VCaP (cell line): ENCODE measurements at regions not wholly inside any gene's neighbourhood (a gene's known extent, or its start where the extent isn't known, plus 50 kb on each side); places are given as distances from the start of the nearest gene placed in this dataset.

Experiments used
- H3K27ac ChIP-seq: fragments of 450-650 bp; 2 replicates; pipeline ENCODE4 v1.5.1; 2017
- TF ChIP-seq, protein P1 (sequence below): fragments of 450-650 bp; conservative IDR thresholded peaks from 2 replicates; pipeline ENCODE4 v1.5.1; 2017; ENCODE audit warnings: mild to moderate bottlenecking, moderate library complexity

DNA sequence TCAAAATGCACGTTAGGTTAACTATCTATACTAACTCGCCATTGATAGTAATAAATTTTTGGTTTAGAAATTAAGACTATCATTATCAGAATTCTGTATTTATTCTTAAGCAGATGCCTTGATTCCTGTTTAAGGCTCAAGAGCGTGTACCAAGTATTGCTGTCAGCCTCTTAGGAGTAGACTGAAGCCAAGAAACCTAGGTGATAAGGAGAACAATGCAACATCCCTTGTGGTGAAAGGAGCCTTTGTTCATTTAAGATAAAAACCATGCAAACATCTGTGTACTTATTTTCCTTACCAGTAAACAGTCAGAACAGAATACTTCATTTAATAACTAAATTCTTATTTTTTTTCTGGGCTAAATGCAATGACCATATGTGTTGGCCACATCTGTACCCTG lies 109.4 kb upstream of the NOVA1 start:
- H3K27ac ChIP-seq: no peak overlapping the region
- TF ChIP-seq, protein P1, sequence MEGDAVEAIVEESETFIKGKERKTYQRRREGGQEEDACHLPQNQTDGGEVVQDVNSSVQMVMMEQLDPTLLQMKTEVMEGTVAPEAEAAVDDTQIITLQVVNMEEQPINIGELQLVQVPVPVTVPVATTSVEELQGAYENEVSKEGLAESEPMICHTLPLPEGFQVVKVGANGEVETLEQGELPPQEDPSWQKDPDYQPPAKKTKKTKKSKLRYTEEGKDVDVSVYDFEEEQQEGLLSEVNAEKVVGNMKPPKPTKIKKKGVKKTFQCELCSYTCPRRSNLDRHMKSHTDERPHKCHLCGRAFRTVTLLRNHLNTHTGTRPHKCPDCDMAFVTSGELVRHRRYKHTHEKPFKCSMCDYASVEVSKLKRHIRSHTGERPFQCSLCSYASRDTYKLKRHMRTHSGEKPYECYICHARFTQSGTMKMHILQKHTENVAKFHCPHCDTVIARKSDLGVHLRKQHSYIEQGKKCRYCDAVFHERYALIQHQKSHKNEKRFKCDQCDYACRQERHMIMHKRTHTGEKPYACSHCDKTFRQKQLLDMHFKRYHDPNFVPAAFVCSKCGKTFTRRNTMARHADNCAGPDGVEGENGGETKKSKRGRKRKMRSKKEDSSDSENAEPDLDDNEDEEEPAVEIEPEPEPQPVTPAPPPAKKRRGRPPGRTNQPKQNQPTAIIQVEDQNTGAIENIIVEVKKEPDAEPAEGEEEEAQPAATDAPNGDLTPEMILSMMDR: no peak

DNA sequence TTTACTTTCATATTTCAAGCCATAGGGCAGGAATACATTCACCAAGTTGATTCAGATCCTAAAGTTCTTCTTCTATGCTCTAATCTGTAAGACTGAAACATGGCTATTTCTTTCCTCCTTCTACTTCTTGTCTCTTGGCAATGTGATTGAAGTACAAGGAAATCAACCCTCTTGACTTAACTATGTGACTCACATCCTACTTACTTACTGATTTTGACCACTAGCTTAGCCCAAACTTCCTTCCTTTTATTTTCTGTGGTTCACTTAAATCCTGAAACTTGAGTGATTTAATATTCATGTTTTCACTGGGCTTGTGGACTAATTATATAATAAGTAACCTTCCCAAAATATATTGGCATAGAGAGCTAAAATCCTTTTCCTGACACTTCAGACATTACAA lies 111.2 kb upstream of the NOVA1 start:
- no peak overlapping the region for H3K27ac ChIP-seq
- TF ChIP-seq, protein P1: no peak

DNA sequence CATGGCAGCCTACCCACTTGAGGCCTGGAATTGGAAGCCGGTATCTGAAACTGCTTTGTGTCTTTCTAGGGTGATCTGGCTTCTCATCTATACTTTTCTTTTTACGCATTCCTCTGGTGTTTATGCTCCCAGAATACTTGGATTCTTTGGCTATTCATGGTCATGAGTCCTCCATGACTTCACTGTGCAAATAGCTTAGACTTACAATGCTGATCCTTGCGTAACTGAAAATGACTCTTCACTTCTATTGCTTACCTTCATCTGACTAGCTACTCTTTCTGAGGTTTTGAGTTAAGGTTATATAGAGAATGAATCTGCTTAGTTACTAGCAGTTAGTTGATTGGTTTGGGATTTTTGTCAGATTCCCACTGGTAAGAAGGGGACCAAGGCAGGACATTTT lies 121.7 kb upstream of the NOVA1 start:
- TF ChIP-seq, protein P1: no peak
- no peak overlapping the region for H3K27ac ChIP-seq

DNA sequence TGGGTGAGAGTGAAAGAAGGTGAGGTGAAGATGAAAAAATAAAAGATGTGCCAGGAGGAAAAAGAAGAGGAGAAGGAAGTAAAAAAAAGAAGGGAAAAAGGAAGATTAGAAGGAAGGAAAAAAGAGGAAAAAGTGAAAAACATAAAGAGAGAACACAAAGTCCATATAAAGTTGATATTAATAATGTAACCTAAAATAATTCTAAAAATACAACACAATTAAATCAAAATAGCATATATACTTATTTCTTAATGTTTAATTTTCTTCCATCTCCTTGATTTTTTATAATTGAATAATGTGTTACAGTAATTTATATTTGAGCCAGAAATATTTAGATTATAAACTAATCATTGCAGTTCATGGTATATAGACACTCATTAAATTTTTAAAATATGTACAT lies 124.4 kb upstream of the NOVA1 start:
- H3K27ac ChIP-seq: no peak overlapping the region
- TF ChIP-seq, protein P1: no peak

DNA sequence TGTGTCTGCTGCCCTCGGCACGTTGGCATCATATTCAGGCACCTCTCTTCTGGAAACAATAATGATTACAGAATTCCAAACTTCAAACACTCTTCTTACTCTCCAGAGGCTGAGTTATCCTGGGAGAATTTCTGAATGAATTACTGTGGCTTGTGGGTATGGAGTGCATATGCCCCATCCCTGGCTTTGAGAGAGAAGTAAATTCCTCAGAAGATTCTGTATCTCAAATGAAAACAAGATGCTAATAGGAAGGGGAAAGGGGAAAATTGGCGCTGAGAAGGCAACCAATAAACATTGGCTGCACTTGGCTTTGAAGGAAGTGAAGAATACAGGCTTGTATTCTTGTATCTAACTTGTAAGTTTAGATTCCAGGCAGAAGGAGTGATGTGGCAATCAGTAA lies 132.0 kb upstream of the NOVA1 start:
- H3K27ac ChIP-seq: no peak overlapping the region
- TF ChIP-seq, protein P1: no peak

DNA sequence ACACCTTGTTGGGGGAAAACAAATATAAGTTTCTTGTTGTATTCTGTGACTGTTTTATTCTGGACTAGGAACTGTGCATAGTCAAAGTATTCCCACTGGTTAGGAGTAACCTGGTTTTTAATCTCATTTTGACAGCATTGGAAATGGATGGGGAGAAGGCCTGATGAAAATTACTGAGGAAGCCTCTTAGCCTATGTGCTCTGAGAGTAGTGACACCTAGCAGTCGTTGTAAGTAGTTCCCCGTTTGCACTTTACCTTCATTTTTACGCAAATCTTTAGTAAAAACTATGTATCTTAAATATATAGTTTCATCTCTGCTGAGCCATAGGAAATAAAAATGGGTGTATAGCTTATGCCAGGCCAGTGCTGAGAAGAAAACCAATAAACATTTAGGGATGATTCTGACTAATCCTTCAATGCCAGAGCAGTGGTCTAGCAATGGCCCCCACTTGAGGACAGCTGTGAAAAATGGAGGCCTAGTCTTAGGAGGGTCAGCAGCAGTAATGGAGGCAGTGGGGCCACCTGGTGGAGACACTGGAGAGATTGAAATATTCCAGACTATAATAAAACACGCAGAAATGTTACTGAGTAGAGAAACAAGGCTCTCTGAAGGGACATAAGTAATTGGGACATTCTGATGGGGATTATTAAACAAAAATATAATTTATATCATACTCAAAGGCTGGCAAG lies 133.2 kb upstream of the NOVA1 start:
- TF ChIP-seq, protein P1: peak; percentile 72
- no peak overlapping the region for H3K27ac ChIP-seq

DNA sequence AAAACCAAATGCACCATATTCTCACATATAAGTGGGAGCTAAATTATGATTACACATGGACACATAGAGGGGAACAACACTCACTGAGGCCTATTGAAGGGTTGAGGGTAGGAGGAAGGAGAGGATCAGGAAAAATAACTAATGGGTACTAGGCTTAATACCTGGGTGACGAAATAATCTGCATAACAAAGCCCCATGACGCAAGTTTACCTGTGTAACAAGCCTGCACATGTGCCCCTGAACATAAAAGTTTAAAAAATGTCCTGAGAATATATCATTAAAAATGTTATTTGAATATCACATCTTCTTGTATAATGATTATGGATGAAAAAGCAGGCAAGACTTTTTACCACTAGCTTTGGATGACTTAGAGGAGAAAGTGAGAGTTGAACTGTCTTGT lies 138.0 kb upstream of the NOVA1 start:
- TF ChIP-seq, protein P1: no peak
- H3K27ac ChIP-seq: no peak overlapping the region
